ENCODE measurements at regions not wholly inside any gene's neighbourhood (a gene's known extent, or its start where the extent isn't known, plus 50 kb on each side); places are given as distances from the start of the nearest gene placed in this dataset.

GRCh38 chr6:105739764-105740163 lies 336.9 kb upstream of the PREP start (continued):
- no peak for TF ChIP-seq INSM2 (tag by site-specific recombination; IDR thresholded peaks at IDR 0.05)

DNA sequence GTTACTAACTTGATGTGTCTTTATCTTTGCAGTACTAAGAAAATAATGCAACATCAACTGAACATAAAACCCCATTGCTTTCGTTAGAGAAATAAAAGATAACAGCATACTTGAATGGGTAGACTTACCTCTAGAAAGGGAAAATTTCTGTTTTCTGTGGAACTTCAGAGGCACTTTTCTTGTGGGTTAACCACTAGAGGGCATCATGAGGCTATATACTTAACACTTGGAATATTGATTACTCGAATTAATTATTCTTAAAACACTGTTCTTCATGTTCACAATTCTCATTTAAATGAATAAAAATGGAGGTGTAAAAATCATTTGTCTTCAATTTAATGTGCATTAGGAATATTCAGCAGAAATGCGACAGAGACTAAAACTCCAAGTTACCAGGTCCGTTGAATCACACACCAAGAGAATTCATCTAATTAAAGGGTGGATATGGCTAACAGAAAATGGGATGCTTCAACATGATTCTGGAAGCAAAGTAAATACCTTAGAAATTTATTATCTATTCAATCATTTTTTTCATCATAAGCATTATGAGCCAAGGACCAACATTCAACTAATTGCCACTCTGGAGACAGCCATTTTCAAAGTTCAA lies 330.8 kb upstream of the PREP start:
- H3K9me3 ChIP-seq (ENCODE audit: control insufficient read depth, insufficient read depth, low read depth, low read length): no peaks in the 10 kb centered on the region
- no peak overlapping the region for H3K4me3 ChIP-seq (ENCODE audit: low read depth, low read length)
- ChIA-PET CTCF (interaction anchor here (0.6 to 3.2 kb wide), 16 partner anchors 15 to 590 kb away, joined by 3 to 13 read pairs (median 3); no protein-coding TSS in a partner anchor), POLR2A (no interaction called here)
- no peak for TF ChIP-seq PRDM4 (tag by site-specific recombination; IDR thresholded peaks at IDR 0.05)
- no peak for TF ChIP-seq ZNF354C (tag by site-specific recombination; IDR thresholded peaks at IDR 0.05; ENCODE audit: borderline replicate concordance, low read depth)
- TF ChIP-seq ZNF596 (tag by site-specific recombination; IDR thresholded peaks at IDR 0.05): no peak
- TF ChIP-seq KLF1 (tag by site-specific recombination; IDR thresholded peaks at IDR 0.05): no peak
- no peak for TF ChIP-seq ZNF175 (tag by site-specific recombination; IDR thresholded peaks at IDR 0.05)
- peak; percentile 73 for TF ChIP-seq ZNF133 (tag by site-specific recombination; IDR thresholded peaks at IDR 0.05)
- TF ChIP-seq ZNF433 (tag by site-specific recombination; IDR thresholded peaks at IDR 0.05; ENCODE audit: low read depth): no peak
- TF ChIP-seq GLIS2 (tag by site-specific recombination; IDR thresholded peaks at IDR 0.05): no peak
- TF ChIP-seq ZNF518A (tag by site-specific recombination; conservative IDR thresholded peaks at IDR 0.05; ENCODE audit: low read depth): no peak
- no peak for TF ChIP-seq ZFP37 (tag by site-specific recombination; IDR thresholded peaks at IDR 0.05)
- TF ChIP-seq ZNF416 (tag by site-specific recombination; IDR thresholded peaks at IDR 0.05): no peak
- no peak for TF ChIP-seq ZNF707 (tag by site-specific recombination; IDR thresholded peaks at IDR 0.05)
- no peak for TF ChIP-seq ZNF473 (tag by site-specific recombination; IDR thresholded peaks at IDR 0.05)
- TF ChIP-seq ZFP41 (tag by site-specific recombination; IDR thresholded peaks at IDR 0.05; ENCODE audit: borderline replicate concordance): no peak
- 0 out of 2 replicates have a peak, but pooled peaks have one; percentile 17 for TF ChIP-seq ZNF660 (tag by site-specific recombination; IDR thresholded peaks at IDR 0.05)
- no peak for TF ChIP-seq PBX3 (CRISPR knock-in tag; IDR thresholded peaks at IDR 0.05)
- TF ChIP-seq ZNF555 (tag by site-specific recombination; conservative IDR thresholded peaks at IDR 0.05): no peak
- peak; percentile 59 for TF ChIP-seq ZNF654 (tag by site-specific recombination; IDR thresholded peaks at IDR 0.05; ENCODE audit: low read depth)
- TF ChIP-seq ZNF585B (tag by site-specific recombination; IDR thresholded peaks at IDR 0.05): no peak
- TF ChIP-seq ZNF112 (tag by site-specific recombination; IDR thresholded peaks at IDR 0.05): no peak
- no peak for TF ChIP-seq HIC1 (tag by site-specific recombination; IDR thresholded peaks at IDR 0.05)
- no peak for TF ChIP-seq ZNF776 (tag by site-specific recombination; IDR thresholded peaks at IDR 0.05; ENCODE audit: borderline replicate concordance)
- no peak for TF ChIP-seq ZNF366 (tag by site-specific recombination; conservative IDR thresholded peaks at IDR 0.05)
- H3K27ac ChIP-seq (ENCODE audit: extremely low read depth, low read depth, low read length): no peak overlapping the region
- no peaks in the 10 kb centered on the region for H3K36me3 ChIP-seq (ENCODE audit: control insufficient read depth in 2 of 2, insufficient read depth in 1 of 2, low read length in 2 of 2)
- H3K4me1 ChIP-seq (ENCODE audit: control insufficient read depth, insufficient read depth, low read length): no peaks in the 10 kb centered on the region
